GM19463 (cell line): ENCODE measurements at regions not wholly inside any gene's neighbourhood (a gene's known extent, or its start where the extent isn't known, plus 50 kb on each side); places are given as distances from the start of the nearest gene placed in this dataset.
"Not testable (repeated sequence)": the region's sequence is repeated elsewhere in the genome, so short reads cannot be mapped to it uniquely, and the experiment has no call there.

Experiments
- ATAC-seq: cut with Tn5 transposase; IDR thresholded peaks from one replicate; pipeline ENCODE4 v1.9.1; 2021; ENCODE audit warnings: mild to moderate bottlenecking, moderate library complexity; ENCODE audit not compliant: unreplicated experiment

- no peak for ATAC-seq
Measured at GRCh38 chr6:834190-834589, 141.3 kb upstream of the EXOC2 start.

GRCh38 chr6:832804-833203, 139.9 kb upstream of the EXOC2 start:
- ATAC-seq: not testable (repeated sequence)

GRCh38 chr6:830667-831327, 137.9 kb upstream of the EXOC2 start:
- no peak for ATAC-seq

- no peak for ATAC-seq
Measured at GRCh38 chr6:829656-830055, 136.7 kb upstream of the EXOC2 start.

- no peak for ATAC-seq
Measured at GRCh38 chr6:827431-827830, 134.5 kb upstream of the EXOC2 start.

- no peak for ATAC-seq
Measured at GRCh38 chr6:819122-819521, 126.2 kb upstream of the EXOC2 start.

- no peak for ATAC-seq
Measured at GRCh38 chr6:818196-818595, 125.3 kb upstream of the EXOC2 start.

GRCh38 chr6:816510-817084, 123.7 kb upstream of the EXOC2 start:
- ATAC-seq: no peak

GRCh38 chr6:815348-815738, 122.4 kb upstream of the EXOC2 start:
- ATAC-seq: no peak

GRCh38 chr6:814378-815347, 121.7 kb upstream of the EXOC2 start:
- ATAC-seq: no peak

GRCh38 chr6:811831-812230, 118.9 kb upstream of the EXOC2 start:
- no peak for ATAC-seq

GRCh38 chr6:811191-811590, 118.3 kb upstream of the EXOC2 start:
- no peak for ATAC-seq

- no peak for ATAC-seq
Measured at GRCh38 chr6:804771-805170, 111.8 kb upstream of the EXOC2 start.

GRCh38 chr6:804317-804716, 111.4 kb upstream of the EXOC2 start:
- no peak for ATAC-seq

- ATAC-seq: no peak
Measured at GRCh38 chr6:803191-803977, 110.4 kb upstream of the EXOC2 start.

GRCh38 chr6:802701-803100, 109.8 kb upstream of the EXOC2 start:
- ATAC-seq: no peak

GRCh38 chr6:802223-802622, 109.3 kb upstream of the EXOC2 start:
- not testable (repeated sequence) for ATAC-seq

GRCh38 chr6:799769-800168, 106.8 kb upstream of the EXOC2 start:
- no peak for ATAC-seq

GRCh38 chr6:797479-798077, 104.6 kb upstream of the EXOC2 start:
- ATAC-seq: no peak

GRCh38 chr6:795046-795685, 102.2 kb upstream of the EXOC2 start:
- no peak for ATAC-seq
